Transverse colon (tissue), 4 donors: ENCODE measurements at regions not wholly inside any gene's neighbourhood (a gene's known extent, or its start where the extent isn't known, plus 50 kb on each side); places are given as distances from the start of the nearest gene placed in this dataset.

Experiments
- CTCF ChIP-seq, 5 experiments: fragments of 200-600 bp in 3 of 5; fragments of 450-650 bp in 2 of 5; sonication (generic) in 3 of 5; IDR thresholded peaks; 1 replicate in 2 of 5; 2 replicates in 3 of 5; pipeline ENCODE4 v1.5.1; 2016 to 2017; ENCODE audit warnings: antibody characterized with exemption in 5 of 5, inconsistent platforms in 3 of 5, mild to moderate bottlenecking in 2 of 5, moderate library complexity in 1 of 5
- POLR2AphosphoS5 ChIP-seq, 3 donors: sonication (generic); formaldehyde crosslinking; IDR thresholded peaks; one replicate each; pipeline ENCODE4 v1.6.1; 2016; ENCODE audit warnings: antibody characterized with exemption in 3 of 3

- TF ChIP-seq CTCF (IDR thresholded peaks at IDR 0.05) (no peak), POLR2AphosphoS5 (IDR thresholded peaks at IDR 0.05) (no peak)
Measured at GRCh38 chr18:65398347-65399075, 352.3 kb upstream of the CDH7 start.
